ENCODE measurements at regions not wholly inside any gene's neighbourhood (a gene's known extent, or its start where the extent isn't known, plus 50 kb on each side); places are given as distances from the start of the nearest gene placed in this dataset.
A peak's percentile ranks its signal among the peaks of the same experiment; 100 is the strongest.

- DNase-seq (ENCODE audit: low read depth): no peak
- no peak for TF ChIP-seq CTCF (IDR thresholded peaks at IDR 0.05; ENCODE audit: insufficient read depth, low read depth, low read length)
These were observed 144.8 kb downstream of the FAM124B start for GRCh38 chr2:224257156-224257555.

GRCh38 chr2:224253464-224253863 is 148.4 kb downstream of the FAM124B start:
- DNase-seq (ENCODE audit: low read depth): no peak
- H3K4me3 ChIP-seq (ENCODE audit: low read depth, low read length): no peak overlapping the region
- TF ChIP-seq CTCF (IDR thresholded peaks at IDR 0.05; ENCODE audit: insufficient read depth, low read depth, low read length): no peak

More at GRCh38 chr2:224257156-224257555, 144.8 kb downstream of the FAM124B start:
- H3K4me3 ChIP-seq (ENCODE audit: low read depth, low read length): no peak overlapping the region

GRCh38 chr2:224252631-224253030 is 149.3 kb downstream of the FAM124B start:
- H3K4me3 ChIP-seq (ENCODE audit: low read depth, low read length): no peak overlapping the region
- DNase-seq (ENCODE audit: low read depth): peak; percentile 41
- TF ChIP-seq CTCF (IDR thresholded peaks at IDR 0.05; ENCODE audit: insufficient read depth, low read depth, low read length): no peak

GRCh38 chr2:224248944-224249371 is 152.9 kb downstream of the FAM124B start:
- DNase-seq (ENCODE audit: low read depth): no peak
- TF ChIP-seq CTCF (IDR thresholded peaks at IDR 0.05; ENCODE audit: insufficient read depth, low read depth, low read length): no peak
- H3K4me3 ChIP-seq (ENCODE audit: low read depth, low read length): no peak overlapping the region

- DNase-seq (ENCODE audit: low read depth): peak; percentile 94
- no peak for TF ChIP-seq CTCF (IDR thresholded peaks at IDR 0.05; ENCODE audit: insufficient read depth, low read depth, low read length)
- no peak overlapping the region for H3K4me3 ChIP-seq (ENCODE audit: low read depth, low read length)
These were observed 159.3 kb downstream of the FAM124B start for GRCh38 chr2:224242561-224242960.

GRCh38 chr2:224241812-224242211 is 160.1 kb downstream of the FAM124B start:
- DNase-seq (ENCODE audit: low read depth): no peak
- no peak overlapping the region for H3K4me3 ChIP-seq (ENCODE audit: low read depth, low read length)
- TF ChIP-seq CTCF (IDR thresholded peaks at IDR 0.05; ENCODE audit: insufficient read depth, low read depth, low read length): no peak

GRCh38 chr2:224241001-224241400 is 160.9 kb downstream of the FAM124B start:
- H3K4me3 ChIP-seq (ENCODE audit: low read depth, low read length): no peak overlapping the region
- TF ChIP-seq CTCF (IDR thresholded peaks at IDR 0.05; ENCODE audit: insufficient read depth, low read depth, low read length): no peak
- no peak for DNase-seq (ENCODE audit: low read depth)
